ENCODE measurements at regions not wholly inside any gene's neighbourhood (a gene's known extent, or its start where the extent isn't known, plus 50 kb on each side); places are given as distances from the start of the nearest gene placed in this dataset.

GRCh38 chr18:22493255-22493654, 75.5 kb upstream of the CTAGE1 start:
- TF ChIP-seq CTCF (IDR thresholded peaks at IDR 0.05; ENCODE audit: low read length), result no peak
- TF ChIP-seq EZH2 (optimal IDR thresholded peaks at IDR 0.05; ENCODE audit: low read depth, low read length), result no peak

Data from MM.1S (cell line).